ENCODE measurements at regions not wholly inside any gene's neighbourhood (a gene's known extent, or its start where the extent isn't known, plus 50 kb on each side); places are given as distances from the start of the nearest gene placed in this dataset.
"Not testable (repeated sequence)": the region's sequence is repeated elsewhere in the genome, so short reads cannot be mapped to it uniquely, and the experiment has no call there.

DNA sequence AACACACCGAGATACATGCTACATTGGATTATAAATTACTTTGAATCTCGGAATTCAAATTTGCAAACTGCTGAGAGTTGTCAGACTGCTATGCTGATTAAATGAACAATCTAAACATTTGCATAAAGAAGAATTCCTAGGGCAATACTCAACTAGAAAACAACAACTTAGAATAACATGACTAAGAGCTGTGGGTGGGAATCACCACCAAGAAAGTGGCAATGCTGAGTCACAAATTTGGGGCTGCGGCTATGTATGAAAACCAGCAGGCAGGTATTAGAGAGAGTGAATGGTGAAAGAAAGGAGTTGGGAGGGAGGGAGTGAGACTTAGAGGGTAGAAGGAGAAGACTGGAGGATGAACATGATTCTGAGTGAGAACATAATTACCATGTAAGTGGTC lies 559.5 kb downstream of the PIK3C3 start:
- Histone ChIP-seq H3K36me3 (no peaks in the 10 kb centered on the region), H3K9me3 (no peaks in the 10 kb centered on the region), H3K4me1 (no peaks in the 10 kb centered on the region), H3K4me3 (ENCODE audit: low read depth, low read length) (no peak overlapping the region), H3K27me3 (no peaks in the 10 kb centered on the region)
- TF ChIP-seq, protein P1, sequence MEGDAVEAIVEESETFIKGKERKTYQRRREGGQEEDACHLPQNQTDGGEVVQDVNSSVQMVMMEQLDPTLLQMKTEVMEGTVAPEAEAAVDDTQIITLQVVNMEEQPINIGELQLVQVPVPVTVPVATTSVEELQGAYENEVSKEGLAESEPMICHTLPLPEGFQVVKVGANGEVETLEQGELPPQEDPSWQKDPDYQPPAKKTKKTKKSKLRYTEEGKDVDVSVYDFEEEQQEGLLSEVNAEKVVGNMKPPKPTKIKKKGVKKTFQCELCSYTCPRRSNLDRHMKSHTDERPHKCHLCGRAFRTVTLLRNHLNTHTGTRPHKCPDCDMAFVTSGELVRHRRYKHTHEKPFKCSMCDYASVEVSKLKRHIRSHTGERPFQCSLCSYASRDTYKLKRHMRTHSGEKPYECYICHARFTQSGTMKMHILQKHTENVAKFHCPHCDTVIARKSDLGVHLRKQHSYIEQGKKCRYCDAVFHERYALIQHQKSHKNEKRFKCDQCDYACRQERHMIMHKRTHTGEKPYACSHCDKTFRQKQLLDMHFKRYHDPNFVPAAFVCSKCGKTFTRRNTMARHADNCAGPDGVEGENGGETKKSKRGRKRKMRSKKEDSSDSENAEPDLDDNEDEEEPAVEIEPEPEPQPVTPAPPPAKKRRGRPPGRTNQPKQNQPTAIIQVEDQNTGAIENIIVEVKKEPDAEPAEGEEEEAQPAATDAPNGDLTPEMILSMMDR (IDR thresholded peaks at IDR 0.05; ENCODE audit: low read depth, low read length) = no peak
- no peak for DNase-seq

DNA sequence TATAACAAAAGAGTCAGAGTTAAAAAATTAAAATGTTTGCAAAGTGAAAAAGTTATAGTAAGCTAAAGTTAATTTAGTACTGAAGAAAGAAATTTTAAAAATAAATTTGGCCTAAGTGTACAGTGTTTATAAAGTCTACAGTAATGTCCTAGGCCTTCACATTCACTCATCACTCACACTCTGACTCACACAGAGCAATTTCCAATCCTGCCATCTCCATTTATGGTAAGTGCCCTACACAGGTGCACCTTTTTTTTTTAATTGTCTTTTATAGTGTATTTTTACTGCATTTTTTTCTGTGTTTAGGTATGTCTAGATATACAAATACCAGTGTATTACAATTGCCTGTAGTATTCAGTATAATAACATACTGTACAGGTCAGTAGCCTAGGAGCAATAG lies 562.9 kb downstream of the PIK3C3 start:
- no peak for DNase-seq
- Histone ChIP-seq H3K4me1 (no peaks in the 10 kb centered on the region), H3K4me3 (ENCODE audit: low read depth, low read length) (no peak overlapping the region), H3K27me3 (no peaks in the 10 kb centered on the region), H3K9me3 (no peaks in the 10 kb centered on the region), H3K36me3 (no peaks in the 10 kb centered on the region)
- TF ChIP-seq, protein P1 (IDR thresholded peaks at IDR 0.05; ENCODE audit: low read depth, low read length) = no peak

DNA sequence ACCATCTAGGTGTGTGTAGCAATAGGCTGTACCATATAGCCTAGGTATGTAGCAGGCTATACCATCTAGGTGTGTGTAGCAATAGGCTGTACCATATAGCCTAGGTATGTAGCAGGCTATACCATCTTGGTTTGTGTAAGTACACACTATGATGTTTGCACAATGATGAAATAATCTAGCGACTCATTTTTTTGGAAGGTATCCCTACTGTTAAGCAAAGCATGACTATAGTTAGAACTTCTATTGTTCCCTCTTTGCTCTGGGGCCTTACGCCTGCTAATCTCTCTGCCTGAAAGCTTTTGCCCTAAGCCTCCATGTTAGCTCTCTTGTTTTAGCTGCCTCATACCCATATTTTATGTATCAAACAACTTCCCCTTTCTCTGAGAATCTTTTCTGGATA lies 563.3 kb downstream of the PIK3C3 start:
- H3K27me3 ChIP-seq; DNase-seq; H3K4me3 ChIP-seq (ENCODE audit: low read depth, low read length); H3K4me1 ChIP-seq; H3K9me3 ChIP-seq; H3K36me3 ChIP-seq: not testable (repeated sequence)

DNA sequence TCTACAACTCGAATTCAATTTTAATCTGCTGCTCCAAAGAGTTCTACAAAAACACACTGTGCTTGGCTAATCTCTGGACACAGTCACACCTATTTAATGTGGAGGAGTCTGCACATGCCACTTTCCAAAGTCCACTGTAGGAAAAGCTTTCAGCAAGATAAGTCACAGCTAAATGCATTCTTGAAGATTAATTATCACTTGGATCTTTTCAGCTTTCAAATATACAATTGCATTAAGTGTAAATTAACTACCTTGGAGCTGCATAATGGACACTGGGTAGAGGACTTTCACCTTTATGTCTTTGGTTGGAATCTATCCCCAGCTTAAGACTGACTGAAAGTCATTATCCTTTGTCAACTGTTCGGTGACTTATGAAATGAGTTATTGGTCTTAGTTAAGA lies 565.1 kb downstream of the PIK3C3 start:
- Histone ChIP-seq H3K27me3 (no peaks in the 10 kb centered on the region), H3K4me1 (no peaks in the 10 kb centered on the region), H3K36me3 (no peaks in the 10 kb centered on the region), H3K4me3 (ENCODE audit: low read depth, low read length) (no peak overlapping the region), H3K9me3 (no peaks in the 10 kb centered on the region)
- no peak for DNase-seq
- TF ChIP-seq, protein P1 (IDR thresholded peaks at IDR 0.05; ENCODE audit: low read depth, low read length) = no peak

DNA sequence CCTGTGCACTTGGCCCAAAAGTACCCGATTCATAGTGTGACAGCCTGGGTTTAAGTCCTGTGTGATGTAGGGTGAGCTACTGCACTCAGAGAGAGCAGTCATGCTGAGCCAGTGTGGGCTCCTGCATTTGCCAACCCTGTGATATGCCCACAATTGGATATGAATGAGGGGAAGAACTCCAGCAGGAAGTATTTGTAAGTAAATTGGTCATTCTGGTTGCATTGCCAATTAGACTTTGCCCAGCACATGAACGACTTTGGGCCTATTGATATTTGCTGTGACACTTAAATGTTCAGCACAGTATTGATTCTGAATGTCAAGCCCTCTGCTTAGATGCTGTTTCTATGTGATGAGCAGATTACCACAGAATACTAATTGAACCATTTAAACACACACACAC lies 570.9 kb downstream of the PIK3C3 start:
- no peaks in the 10 kb centered on the region for H3K36me3 ChIP-seq
- H3K27me3 ChIP-seq = no peaks in the 10 kb centered on the region
- no peaks in the 10 kb centered on the region for H3K4me1 ChIP-seq
- TF ChIP-seq, protein P1 (IDR thresholded peaks at IDR 0.05; ENCODE audit: low read depth, low read length) = no peak
- no peaks in the 10 kb centered on the region for H3K9me3 ChIP-seq
- H3K4me3 ChIP-seq (ENCODE audit: low read depth, low read length) = no peak overlapping the region
- no peak for DNase-seq

DNA sequence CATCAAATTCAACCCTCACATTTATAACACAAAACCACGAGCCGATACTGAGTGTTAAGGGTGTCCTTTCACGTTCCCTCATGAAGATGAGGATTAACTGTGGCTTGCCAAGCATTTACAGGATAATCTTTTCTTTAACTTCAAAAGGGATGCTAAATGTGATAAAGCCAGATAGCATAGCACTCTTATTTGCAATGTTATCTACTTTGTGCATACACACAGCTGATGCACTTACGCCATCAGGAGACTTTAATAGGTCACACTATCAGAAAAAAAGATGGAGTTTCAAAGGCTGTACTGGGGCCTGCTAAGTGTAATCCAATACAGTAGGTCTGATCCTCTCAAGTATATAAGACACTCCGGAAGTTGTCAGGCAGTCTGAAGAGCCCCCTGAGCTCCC lies 572.7 kb downstream of the PIK3C3 start:
- Histone ChIP-seq H3K9me3 (no peaks in the 10 kb centered on the region), H3K4me3 (ENCODE audit: low read depth, low read length) (no peak overlapping the region), H3K4me1 (no peaks in the 10 kb centered on the region), H3K36me3 (no peaks in the 10 kb centered on the region), H3K27me3 (no peaks in the 10 kb centered on the region)
- TF ChIP-seq, protein P1 (IDR thresholded peaks at IDR 0.05; ENCODE audit: low read depth, low read length) = no peak
- DNase-seq = no peak

DNA sequence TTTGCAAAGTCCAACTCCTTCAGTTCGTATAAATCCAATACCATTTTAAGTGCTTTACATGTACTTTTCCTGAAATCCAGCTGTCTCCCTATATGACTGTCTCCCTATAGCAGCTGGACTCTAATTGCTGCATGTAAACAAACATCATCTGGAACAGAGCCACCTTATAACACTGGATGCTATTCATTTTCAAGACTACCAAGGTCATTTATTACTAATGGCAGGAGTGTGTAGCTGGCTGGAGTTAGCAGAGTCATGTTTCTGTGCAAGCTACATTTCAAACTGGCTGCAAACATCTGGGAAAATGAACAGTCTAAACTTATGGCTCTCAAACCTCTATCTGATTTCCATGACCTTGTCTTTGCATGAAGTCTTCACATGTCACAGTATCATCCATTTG lies 575.2 kb downstream of the PIK3C3 start:
- Histone ChIP-seq H3K4me1 (peaks cover 10% of the 10 kb centered on the region; the same call in 1 of the 2 replicates), H3K9me3 (no peaks in the 10 kb centered on the region), H3K4me3 (ENCODE audit: low read depth, low read length) (no peak overlapping the region), H3K36me3 (no peaks in the 10 kb centered on the region), H3K27me3 (no peaks in the 10 kb centered on the region)
- TF ChIP-seq, protein P1 (IDR thresholded peaks at IDR 0.05; ENCODE audit: low read depth, low read length) = no peak
- no peak for DNase-seq

Data from BE2C (cell line).